ENCODE measurements at regions not wholly inside any gene's neighbourhood (a gene's known extent, or its start where the extent isn't known, plus 50 kb on each side); places are given as distances from the start of the nearest gene placed in this dataset.
"Not testable (repeated sequence)": the region's sequence is repeated elsewhere in the genome, so short reads cannot be mapped to it uniquely, and the experiment has no call there.

GRCh38 chr17:12195418-12195817, 174.7 kb downstream of the MAP2K4 start:
- Histone ChIP-seq H3K27me3 (ENCODE audit: control insufficient read depth in 1 of 2, insufficient read depth in 2 of 2, low read length in 1 of 2) (no peaks in the 10 kb centered on the region), H3K4me1 (ENCODE audit: control insufficient read depth in 1 of 2, insufficient read depth in 2 of 2, low read length in 2 of 2) (no peaks in the 10 kb centered on the region), H3K27ac (ENCODE audit: low read depth in 1 of 2, low read length in 2 of 2) (no peak overlapping the region), H3K36me3 (ENCODE audit: control insufficient read depth in 1 of 2, insufficient read depth in 2 of 2, low read length in 1 of 2) (no peaks in the 10 kb centered on the region), H3K9me3 (ENCODE audit: control insufficient read depth, low read length) (no peaks in the 10 kb centered on the region), H3K4me3 (ENCODE audit: low read length in 2 of 2) (no peak overlapping the region)
- intact Hi-C loops (cut with DNase I): loop anchor here in 1 of 2 donors (5.0 kb wide), 1 partner anchor 37 kb away; no protein-coding TSS in a partner anchor
- DNase-seq: no peak
- no peak for ATAC-seq (ENCODE audit: low FRiP score)
- 80 to 85% methylated on average over 4 of the region's 4 CpGs for WGBS, 2 donors

GRCh38 chr17:12201294-12201880, 180.7 kb downstream of the MAP2K4 start:
- H3K36me3 ChIP-seq (ENCODE audit: control insufficient read depth in 1 of 2, insufficient read depth in 2 of 2, low read length in 1 of 2): no peaks in the 10 kb centered on the region
- no peak overlapping the region for H3K27ac ChIP-seq (ENCODE audit: low read depth in 1 of 2, low read length in 2 of 2)
- no peaks in the 10 kb centered on the region for H3K4me1 ChIP-seq (ENCODE audit: control insufficient read depth in 1 of 2, insufficient read depth in 2 of 2, low read length in 2 of 2)
- DNase-seq (no peak), ATAC-seq (ENCODE audit: low FRiP score) (no peak)
- H3K27me3 ChIP-seq (ENCODE audit: control insufficient read depth in 1 of 2, insufficient read depth in 2 of 2, low read length in 1 of 2): no peaks in the 10 kb centered on the region
- no peaks in the 10 kb centered on the region for H3K9me3 ChIP-seq (ENCODE audit: control insufficient read depth, low read length)
- 45 to 46% methylated on average over 4 of the region's 4 CpGs for WGBS, 2 donors
- intact Hi-C loops (cut with DNase I): no loop called here
- H3K4me3 ChIP-seq (ENCODE audit: low read length in 2 of 2): no peak overlapping the region

GRCh38 chr17:12209632-12210191, 189.0 kb downstream of the MAP2K4 start:
- no peaks in the 10 kb centered on the region for H3K27me3 ChIP-seq (ENCODE audit: control insufficient read depth in 1 of 2, insufficient read depth in 2 of 2, low read length in 1 of 2)
- no peaks in the 10 kb centered on the region for H3K4me1 ChIP-seq (ENCODE audit: control insufficient read depth in 1 of 2, insufficient read depth in 2 of 2, low read length in 2 of 2)
- H3K4me3 ChIP-seq (ENCODE audit: low read length in 2 of 2): no peak overlapping the region
- WGBS, 2 donors: 70 to 72% methylated on average over 2 of the region's 2 CpGs
- DNase-seq (no peak), ATAC-seq (ENCODE audit: low FRiP score) (no peak)
- intact Hi-C loops (cut with DNase I): no loop called here
- H3K27ac ChIP-seq (ENCODE audit: low read depth in 1 of 2, low read length in 2 of 2): no peak overlapping the region
- H3K36me3 ChIP-seq (ENCODE audit: control insufficient read depth in 1 of 2, insufficient read depth in 2 of 2, low read length in 1 of 2): no peaks in the 10 kb centered on the region
- H3K9me3 ChIP-seq (ENCODE audit: control insufficient read depth, low read length): no peaks in the 10 kb centered on the region

GRCh38 chr17:12220714-12221439, 200.2 kb downstream of the MAP2K4 start:
- H3K36me3 ChIP-seq (ENCODE audit: control insufficient read depth in 1 of 2, insufficient read depth in 2 of 2, low read length in 1 of 2); H3K4me3 ChIP-seq (ENCODE audit: low read length in 2 of 2); intact Hi-C loops (cut with DNase I); ATAC-seq (ENCODE audit: low FRiP score); H3K9me3 ChIP-seq (ENCODE audit: control insufficient read depth, low read length); H3K4me1 ChIP-seq (ENCODE audit: control insufficient read depth in 1 of 2, insufficient read depth in 2 of 2, low read length in 2 of 2); DNase-seq; H3K27ac ChIP-seq (ENCODE audit: low read depth in 1 of 2, low read length in 2 of 2); H3K27me3 ChIP-seq (ENCODE audit: control insufficient read depth in 1 of 2, insufficient read depth in 2 of 2, low read length in 1 of 2): not testable (repeated sequence)
- 97 to 98% methylated on average over 57 to 59 of the region's 59 CpGs for whole genome bisulfite sequencing, 2 donors

GRCh38 chr17:12222392-12222791, 201.7 kb downstream of the MAP2K4 start:
- intact Hi-C loops (cut with DNase I): no loop called here
- no peak for DNase-seq
- Histone ChIP-seq H3K4me1 (ENCODE audit: control insufficient read depth in 1 of 2, insufficient read depth in 2 of 2, low read length in 2 of 2) (no peaks in the 10 kb centered on the region), H3K9me3 (ENCODE audit: control insufficient read depth, low read length) (no peaks in the 10 kb centered on the region), H3K36me3 (ENCODE audit: control insufficient read depth in 1 of 2, insufficient read depth in 2 of 2, low read length in 1 of 2) (no peaks in the 10 kb centered on the region), H3K4me3 (ENCODE audit: low read length in 2 of 2) (no peak overlapping the region), H3K27me3 (ENCODE audit: control insufficient read depth in 1 of 2, insufficient read depth in 2 of 2, low read length in 1 of 2) (no peaks in the 10 kb centered on the region), H3K27ac (ENCODE audit: low read depth in 1 of 2, low read length in 2 of 2) (no peak overlapping the region)
- 94 to 96% methylated on average over 4 of the region's 4 CpGs for whole genome bisulfite sequencing, 2 donors
- no peak for ATAC-seq (ENCODE audit: low FRiP score)

GRCh38 chr17:12227547-12227946, 206.9 kb downstream of the MAP2K4 start:
- Histone ChIP-seq H3K27me3 (ENCODE audit: control insufficient read depth in 1 of 2, insufficient read depth in 2 of 2, low read length in 1 of 2) (no peaks in the 10 kb centered on the region), H3K27ac (ENCODE audit: low read depth in 1 of 2, low read length in 2 of 2) (peak overlapping the region; percentile 43 to 99), H3K4me3 (ENCODE audit: low read length in 2 of 2) (no peak overlapping the region), H3K36me3 (ENCODE audit: control insufficient read depth in 1 of 2, insufficient read depth in 2 of 2, low read length in 1 of 2) (no peaks in the 10 kb centered on the region), H3K4me1 (ENCODE audit: control insufficient read depth in 1 of 2, insufficient read depth in 2 of 2, low read length in 2 of 2) (peaks cover 9 to 12% of the 10 kb centered on the region in 2 donors), H3K9me3 (ENCODE audit: control insufficient read depth, low read length) (no peaks in the 10 kb centered on the region)
- ATAC-seq (ENCODE audit: low FRiP score): no peak
- DNase-seq: no peak
- WGBS, 2 donors: 4 to 5% methylated on average over 7 of the region's 7 CpGs
- intact Hi-C loops (cut with DNase I): no loop called here

- no peaks in the 10 kb centered on the region for H3K9me3 ChIP-seq (ENCODE audit: control insufficient read depth, low read length)
- 30 to 36% methylated on average over 5 of the region's 5 CpGs for WGBS, 2 donors
- H3K27me3 ChIP-seq (ENCODE audit: control insufficient read depth in 1 of 2, insufficient read depth in 2 of 2, low read length in 1 of 2): no peaks in the 10 kb centered on the region
- intact Hi-C loops (cut with DNase I): no loop called here
- H3K27ac ChIP-seq (ENCODE audit: low read depth in 1 of 2, low read length in 2 of 2): peak overlapping the region in 1 of 2 donors; percentile 47
- no peaks in the 10 kb centered on the region for H3K36me3 ChIP-seq (ENCODE audit: control insufficient read depth in 1 of 2, insufficient read depth in 2 of 2, low read length in 1 of 2)
- DNase-seq (no peak), ATAC-seq (ENCODE audit: low FRiP score) (no peak)
- no peak overlapping the region for H3K4me3 ChIP-seq (ENCODE audit: low read length in 2 of 2)
- peaks cover 9 to 15% of the 10 kb centered on the region in 2 donors for H3K4me1 ChIP-seq (ENCODE audit: control insufficient read depth in 1 of 2, insufficient read depth in 2 of 2, low read length in 2 of 2)
Measured at GRCh38 chr17:12229335-12229734, 208.7 kb downstream of the MAP2K4 start.

- Histone ChIP-seq H3K4me3 (ENCODE audit: low read length in 2 of 2) (no peak overlapping the region), H3K4me1 (ENCODE audit: control insufficient read depth in 1 of 2, insufficient read depth in 2 of 2, low read length in 2 of 2) (peaks cover 9 to 15% of the 10 kb centered on the region in 2 donors), H3K9me3 (ENCODE audit: control insufficient read depth, low read length) (no peaks in the 10 kb centered on the region), H3K27ac (ENCODE audit: low read depth in 1 of 2, low read length in 2 of 2) (peak overlapping the region; percentile 62 to 70), H3K36me3 (ENCODE audit: control insufficient read depth in 1 of 2, insufficient read depth in 2 of 2, low read length in 1 of 2) (no peaks in the 10 kb centered on the region), H3K27me3 (ENCODE audit: control insufficient read depth in 1 of 2, insufficient read depth in 2 of 2, low read length in 1 of 2) (no peaks in the 10 kb centered on the region)
- intact Hi-C loops (cut with DNase I): loop anchor here in 1 of 2 donors (5.0 kb wide), 1 partner anchor 33 kb away; no protein-coding TSS in a partner anchor
- WGBS, 2 donors: 6% methylated on average over 4 of the region's 4 CpGs
- DNase-seq: no peak
- ATAC-seq (ENCODE audit: low FRiP score): no peak
Measured at GRCh38 chr17:12230481-12231354, 210.0 kb downstream of the MAP2K4 start.
